Effector CD8-positive, alpha-beta T cell (primary cell): ENCODE measurements at regions not wholly inside any gene's neighbourhood (a gene's known extent, or its start where the extent isn't known, plus 50 kb on each side); places are given as distances from the start of the nearest gene placed in this dataset.

Source experiments
- DNase-seq: peaks from one replicate; lab custom pipeline; 2025; lab: John Stamatoyannopoulos, UW

DNA sequence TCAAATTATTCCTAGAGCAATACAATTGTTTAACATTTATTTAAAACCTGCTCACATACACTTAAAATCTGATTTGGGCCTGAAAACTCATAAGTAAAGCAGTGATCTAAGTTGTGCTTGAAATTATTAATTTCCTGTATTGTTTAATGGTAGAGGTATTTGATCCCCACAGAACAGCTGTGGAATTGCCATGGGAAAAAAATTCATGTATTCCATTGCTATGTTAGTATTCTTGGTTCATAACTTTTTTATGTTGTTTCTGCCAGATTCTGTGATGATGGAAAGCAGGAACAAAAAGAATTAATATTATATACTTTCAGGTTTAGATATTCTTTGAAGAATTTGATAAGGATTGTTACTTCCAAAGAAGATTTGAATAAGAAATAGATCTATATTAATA is 831.5 kb upstream of the NR2F2 start:
- no peak for DNase-seq

- no peak for DNase-seq
Observed at GRCh38 chr15:95499397-95499796, 831.1 kb upstream of the NR2F2 start.

DNA sequence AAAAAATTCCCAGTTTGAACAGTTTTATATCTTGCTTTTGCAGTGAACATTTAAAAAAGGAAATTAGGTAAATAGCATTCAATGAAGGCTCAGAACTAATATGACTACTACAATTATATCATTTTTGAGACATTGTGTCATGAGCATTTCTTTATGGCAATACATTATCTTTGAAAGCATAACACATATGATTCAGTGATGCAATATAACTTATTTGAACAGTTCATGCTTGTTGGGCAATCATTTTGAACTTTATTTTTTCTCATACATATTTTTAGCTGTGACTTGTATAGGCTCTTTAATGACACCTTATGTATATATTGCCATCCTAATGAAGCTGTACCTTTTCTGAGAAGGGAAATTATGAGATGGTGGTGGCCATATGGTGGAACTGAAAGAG is 828.6 kb upstream of the NR2F2 start:
- DNase-seq = no peak

DNA sequence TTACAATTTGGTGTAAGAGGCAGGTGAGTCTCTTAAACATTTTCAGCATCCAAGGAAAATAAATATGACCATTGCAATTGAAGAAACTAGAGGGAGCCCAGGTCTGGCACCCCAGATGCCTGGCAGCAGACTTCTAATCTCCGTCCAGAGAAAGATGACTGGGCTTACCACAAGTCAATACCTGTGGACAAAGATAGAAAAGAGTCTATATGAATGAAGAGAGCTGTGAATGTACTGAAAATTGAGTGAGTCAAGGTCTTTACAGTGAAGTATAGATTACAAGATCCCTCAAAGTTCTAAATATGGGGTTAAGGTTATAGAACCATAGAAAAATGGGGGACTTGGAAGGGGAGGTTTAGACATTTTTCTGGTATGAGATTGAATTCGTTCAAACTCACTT is 827.4 kb upstream of the NR2F2 start:
- no peak for DNase-seq

DNA sequence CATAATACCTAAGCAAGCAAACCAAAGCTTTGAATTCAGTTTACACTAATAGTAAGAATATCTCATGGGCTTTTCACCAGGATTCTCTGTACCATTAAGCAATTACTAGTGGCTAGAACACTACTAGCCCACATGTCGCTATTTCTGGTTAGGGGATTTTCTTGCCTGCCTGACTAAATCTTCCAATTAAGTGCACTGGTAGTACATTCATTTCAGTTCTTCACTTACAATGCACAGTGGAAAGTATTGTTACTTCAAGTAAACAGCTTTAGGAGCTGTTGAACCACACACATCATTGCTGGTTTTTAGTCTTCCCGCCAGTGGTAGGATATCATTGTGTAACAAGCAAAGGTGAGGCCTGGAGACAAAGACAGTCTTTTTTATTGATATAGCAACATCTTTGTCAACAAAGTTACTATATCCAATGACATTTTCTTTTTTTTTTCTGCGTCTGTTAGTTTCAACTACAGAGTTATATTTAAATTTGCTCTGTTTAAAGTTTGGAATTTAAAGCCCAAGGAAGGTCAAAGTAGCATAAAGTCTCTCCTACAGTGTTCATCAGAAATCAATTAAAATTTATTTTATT is 826.8 kb upstream of the NR2F2 start:
- no peak for DNase-seq

- no peak for DNase-seq
Observed at GRCh38 chr15:95511671-95512070, 818.8 kb upstream of the NR2F2 start.

DNA sequence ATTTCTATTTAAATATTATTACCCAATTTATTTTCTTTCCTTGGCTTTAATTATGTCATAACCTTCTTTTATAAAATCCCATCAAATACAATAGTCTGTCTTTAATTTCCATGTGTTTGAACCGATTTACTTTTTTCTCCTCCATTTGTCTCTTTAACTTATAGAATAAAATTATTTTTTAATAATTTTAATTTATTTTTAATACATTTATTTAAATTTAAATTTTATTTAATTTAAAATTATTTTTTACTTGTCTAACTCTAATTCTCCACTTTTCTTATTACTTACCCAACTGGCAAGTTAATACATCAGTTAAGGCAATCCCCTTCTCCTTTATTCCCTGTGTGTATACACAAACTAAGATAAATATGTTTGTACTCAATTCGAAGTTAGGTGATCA is 817.6 kb upstream of the NR2F2 start:
- no peak for DNase-seq

GRCh38 chr15:95519887-95520286 is 810.6 kb upstream of the NR2F2 start:
- no peak for DNase-seq

DNA sequence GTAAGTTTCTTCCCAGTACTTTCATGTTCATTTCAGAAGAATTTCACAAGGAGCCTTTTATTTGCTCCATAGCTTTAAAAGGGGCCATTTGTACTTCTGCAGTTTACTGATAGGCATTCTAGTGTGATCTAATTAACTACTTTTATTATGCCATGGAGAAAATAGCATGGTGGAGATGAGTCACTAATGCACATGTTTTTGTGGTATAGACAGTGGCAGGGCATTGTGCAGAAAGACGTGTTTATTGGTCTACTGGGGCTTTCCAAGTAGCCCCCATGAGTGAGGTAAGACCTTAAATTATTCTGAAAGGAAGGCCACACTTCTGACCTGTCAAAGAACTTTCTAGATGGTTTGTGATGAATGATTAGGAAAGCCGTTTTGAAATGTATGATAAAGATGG is 810.0 kb upstream of the NR2F2 start:
- no peak for DNase-seq

- DNase-seq = no peak
Observed at GRCh38 chr15:95520922-95521321, 809.6 kb upstream of the NR2F2 start.

GRCh38 chr15:95522533-95522932 is 808.0 kb upstream of the NR2F2 start:
- DNase-seq = no peak

GRCh38 chr15:95528920-95529319 is 801.6 kb upstream of the NR2F2 start:
- DNase-seq = no peak

DNA sequence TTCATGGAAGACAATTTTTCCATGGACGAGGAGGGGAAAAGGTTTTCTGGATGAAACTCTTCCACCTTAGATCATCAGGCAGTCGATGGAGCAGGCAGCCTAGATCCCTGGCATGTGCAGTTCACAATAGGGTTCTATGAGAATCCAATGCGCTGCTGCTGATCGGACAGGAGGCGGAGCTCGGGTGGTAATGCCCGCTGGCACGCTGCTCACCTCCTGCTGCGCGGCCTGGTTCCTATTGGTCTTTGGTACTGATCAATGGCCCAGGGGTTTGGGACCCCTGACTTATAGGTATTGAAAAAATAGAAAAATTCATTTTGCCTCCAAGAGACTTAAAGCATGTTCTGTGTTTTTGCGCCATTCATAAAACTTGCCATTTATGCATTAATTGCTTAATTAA is 793.9 kb upstream of the NR2F2 start:
- no peak for DNase-seq

GRCh38 chr15:95538693-95539092 is 791.8 kb upstream of the NR2F2 start:
- DNase-seq = no peak

DNA sequence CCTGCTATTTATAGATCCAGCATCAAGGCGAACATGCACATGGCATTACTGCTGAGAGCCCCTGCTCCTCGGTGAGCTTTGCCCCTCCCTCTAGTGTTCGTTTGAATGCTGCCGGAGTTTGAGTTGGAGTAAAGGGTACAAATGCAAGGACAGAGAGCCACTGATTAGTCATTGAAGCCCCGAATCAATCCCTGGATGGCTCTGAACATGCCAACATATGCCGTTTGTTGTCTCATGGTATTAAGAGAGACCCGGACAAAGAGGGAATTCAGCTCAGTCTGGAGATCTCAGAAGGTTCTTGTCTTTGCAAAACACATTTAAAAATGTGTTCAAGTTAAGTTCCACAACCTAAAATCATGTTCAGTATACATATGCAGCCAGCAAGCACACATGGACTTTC is 789.2 kb upstream of the NR2F2 start:
- no peak for DNase-seq

DNA sequence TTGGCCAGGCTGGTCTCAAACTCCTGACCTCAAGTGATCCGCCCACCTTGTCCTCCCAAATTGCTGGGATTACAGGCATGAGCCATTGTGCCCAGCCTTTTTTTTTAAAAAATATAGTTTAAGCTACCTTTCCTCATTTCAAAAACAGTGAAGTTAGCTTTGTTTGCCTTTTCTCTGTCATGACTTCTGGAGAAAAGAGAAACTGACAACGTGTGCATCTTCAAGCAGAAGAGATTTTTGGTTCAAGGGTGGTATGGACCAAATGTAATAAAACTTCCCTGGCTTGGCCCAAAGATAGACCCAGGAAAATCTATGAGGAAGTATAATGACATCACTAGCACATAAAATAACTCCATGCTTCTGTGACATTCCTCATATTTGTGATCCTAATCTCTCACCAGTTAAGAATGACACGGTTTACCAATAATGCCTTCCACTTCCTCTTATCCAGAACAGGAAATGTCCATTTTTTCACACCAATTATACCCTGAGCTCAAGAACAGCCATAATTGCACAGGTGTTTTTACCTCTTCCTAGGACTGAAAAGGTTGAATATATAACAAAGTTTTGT is 781.2 kb upstream of the NR2F2 start:
- no peak for DNase-seq

DNA sequence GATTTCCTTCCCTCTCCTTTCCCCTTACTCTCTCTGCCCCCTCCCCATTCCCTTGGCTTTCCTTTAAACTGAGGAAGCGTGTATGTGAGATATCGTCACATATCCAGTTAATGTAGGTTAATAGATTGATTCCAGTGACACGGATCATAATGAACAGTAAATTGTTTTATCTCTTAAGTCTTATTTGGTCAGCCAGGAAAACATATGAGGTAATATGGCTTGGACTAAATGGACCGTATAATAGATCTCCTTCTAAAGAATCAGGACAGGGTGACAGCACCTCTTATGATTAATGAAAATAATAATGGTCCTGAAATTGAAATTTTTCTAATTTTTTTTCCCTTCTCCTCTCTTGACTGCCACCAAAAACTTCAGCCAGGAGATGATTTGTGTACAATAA is 779.8 kb upstream of the NR2F2 start:
- no peak for DNase-seq

DNA sequence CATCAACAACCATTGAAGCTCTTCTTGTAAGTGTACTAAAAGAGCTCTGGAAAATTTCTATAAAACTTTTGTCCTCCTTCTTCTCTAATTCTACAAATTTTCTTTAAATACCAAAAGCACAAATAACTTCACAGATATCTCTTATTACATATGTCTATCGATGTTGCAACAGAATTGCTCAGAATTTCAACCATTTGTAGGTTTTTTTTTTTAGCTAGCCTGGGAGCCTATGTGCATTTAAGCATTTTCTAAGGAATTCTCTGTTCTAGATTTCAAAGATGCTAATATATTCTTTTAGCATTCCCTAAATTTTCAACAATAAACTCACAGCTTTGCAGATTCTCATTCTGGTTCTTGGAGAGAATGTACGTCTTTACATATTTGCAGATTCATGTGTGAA is 774.3 kb upstream of the NR2F2 start:
- no peak for DNase-seq

GRCh38 chr15:95556866-95557225 is 773.7 kb upstream of the NR2F2 start:
- DNase-seq = no peak

- no peak for DNase-seq
Observed at GRCh38 chr15:95557226-95558046, 773.1 kb upstream of the NR2F2 start.

DNA sequence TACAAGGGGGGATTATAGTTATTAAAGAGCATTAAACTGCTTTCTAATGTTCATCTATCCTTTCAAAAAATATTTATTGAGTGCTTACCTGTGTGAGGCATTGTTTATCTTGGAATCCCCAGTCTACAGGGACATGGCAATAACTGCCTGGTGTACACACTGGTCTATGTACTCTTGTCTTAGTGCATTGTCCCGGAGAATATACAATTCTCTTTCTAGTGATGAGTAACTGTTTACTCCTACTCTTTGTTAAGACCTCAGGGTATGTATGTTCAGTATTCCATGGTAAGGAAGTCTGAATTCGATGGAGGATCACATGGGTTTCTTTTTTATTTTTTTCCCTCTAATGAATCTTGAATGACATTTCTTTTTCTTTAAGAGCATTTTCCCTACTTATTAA is 772.4 kb upstream of the NR2F2 start:
- no peak for DNase-seq

DNA sequence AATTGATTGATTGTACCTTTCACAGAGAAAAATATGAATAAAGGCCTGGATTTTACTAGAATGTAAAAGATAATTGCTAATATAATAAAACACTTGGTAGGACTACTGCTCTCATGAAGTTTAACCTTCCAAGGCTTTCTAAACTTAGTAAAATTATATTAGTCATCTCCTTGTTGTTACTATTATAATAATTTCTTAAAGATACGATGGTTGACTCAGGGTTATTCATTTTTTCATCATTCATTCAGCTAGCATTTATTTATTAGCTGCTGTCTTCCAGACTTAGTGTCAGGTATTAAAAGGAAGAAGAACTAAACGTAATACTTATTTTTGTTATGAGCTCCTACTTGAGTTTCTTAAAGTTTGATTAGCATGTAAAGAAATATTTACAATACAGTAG is 771.6 kb upstream of the NR2F2 start:
- DNase-seq = no peak

DNA sequence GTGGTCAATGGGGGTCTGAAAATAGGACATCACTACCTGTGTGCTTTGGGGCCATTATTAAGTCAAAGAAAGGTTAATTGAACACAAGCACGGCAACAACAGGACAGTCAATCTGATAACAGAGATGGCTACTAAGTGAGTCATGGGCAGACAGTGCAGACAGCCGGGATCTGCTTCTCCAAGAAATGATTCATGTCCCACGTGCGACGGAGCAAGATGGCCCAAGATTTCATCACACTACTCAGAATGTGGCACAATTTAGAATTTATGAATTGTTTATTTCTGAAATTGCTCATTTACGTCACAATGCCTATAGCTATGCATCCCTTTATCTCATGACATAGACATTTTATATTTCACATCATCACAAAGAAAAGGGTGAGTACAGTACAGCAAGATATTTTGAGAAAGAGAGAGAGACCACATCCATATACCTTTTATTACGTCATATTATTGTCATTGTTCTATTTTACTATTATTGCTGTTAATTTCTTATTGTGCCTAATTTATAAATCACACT is 770.6 kb upstream of the NR2F2 start:
- no peak for DNase-seq
